Central memory CD4-positive, alpha-beta T cell (primary cell): ENCODE measurements at regions not wholly inside any gene's neighbourhood (a gene's known extent, or its start where the extent isn't known, plus 50 kb on each side); places are given as distances from the start of the nearest gene placed in this dataset.
"Not testable (repeated sequence)": the region's sequence is repeated elsewhere in the genome, so short reads cannot be mapped to it uniquely, and the experiment has no call there.

ENCODE experiments used
- DNase-seq: peaks from one replicate; pipeline ENCODE4 v3.0.0; 2022

DNA sequence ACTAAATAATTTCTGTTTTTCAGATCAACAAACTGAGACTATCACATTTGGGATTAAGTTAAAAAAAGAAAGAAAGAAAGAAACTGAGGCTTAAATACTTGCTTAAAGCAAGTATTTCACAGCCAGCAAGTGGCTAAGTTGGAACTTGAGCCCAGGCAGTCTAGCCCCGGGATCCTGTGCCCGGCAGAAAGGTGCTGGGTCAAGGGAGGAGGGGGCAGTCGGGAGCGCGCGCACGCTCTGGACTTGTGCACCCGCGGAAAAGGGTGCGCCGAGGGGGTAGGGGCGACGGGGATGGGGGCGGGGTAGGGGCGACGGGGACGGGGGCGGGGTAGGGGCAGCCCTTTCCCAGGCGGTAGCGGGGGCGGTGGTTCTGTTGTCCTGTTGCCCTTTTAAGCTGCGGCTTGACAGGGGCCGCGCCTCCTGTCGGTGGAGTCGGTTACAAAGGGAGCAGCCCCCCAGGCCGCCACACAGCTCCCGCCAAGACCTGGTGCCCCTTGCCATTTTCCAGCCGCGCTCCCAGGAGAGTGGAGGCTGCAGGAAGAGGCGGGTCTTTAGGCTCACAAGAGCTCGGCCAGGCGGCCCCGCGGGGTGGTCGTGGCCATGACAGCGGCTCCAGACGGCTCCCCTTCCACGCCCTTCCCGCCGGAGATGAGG, 60.6 kb downstream of the GOLGA8T start:
- not testable (repeated sequence) for DNase-seq

GRCh38 chr15:30196009-30196375, 61.1 kb downstream of the GOLGA8T start:
- DNase-seq: peak; percentile 32

- DNase-seq: not testable (repeated sequence)
Observed at GRCh38 chr15:30196769-30197168, 61.9 kb downstream of the GOLGA8T start.

GRCh38 chr15:30201517-30201916, 66.7 kb downstream of the GOLGA8T start:
- not testable (repeated sequence) for DNase-seq

DNA sequence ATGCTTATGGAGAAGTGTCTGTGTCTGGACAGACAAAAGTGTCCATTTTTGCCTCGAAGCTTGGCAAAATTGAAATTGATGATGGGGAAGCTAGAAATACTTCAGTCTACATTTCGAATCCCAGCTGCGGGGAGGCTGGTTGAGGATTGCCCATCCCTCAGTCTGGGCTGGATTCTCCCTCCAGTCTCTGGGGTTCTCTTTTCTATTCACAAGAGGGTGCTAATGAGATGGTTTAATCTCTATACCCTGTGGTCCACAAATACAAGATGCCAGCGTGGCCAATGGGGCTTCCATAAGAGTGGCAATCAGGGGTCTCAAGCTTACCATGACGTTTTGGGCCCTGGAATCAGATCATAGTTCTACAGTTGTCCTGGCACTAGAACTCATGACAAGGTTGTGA, 78.9 kb downstream of the GOLGA8T start:
- not testable (repeated sequence) for DNase-seq

DNA sequence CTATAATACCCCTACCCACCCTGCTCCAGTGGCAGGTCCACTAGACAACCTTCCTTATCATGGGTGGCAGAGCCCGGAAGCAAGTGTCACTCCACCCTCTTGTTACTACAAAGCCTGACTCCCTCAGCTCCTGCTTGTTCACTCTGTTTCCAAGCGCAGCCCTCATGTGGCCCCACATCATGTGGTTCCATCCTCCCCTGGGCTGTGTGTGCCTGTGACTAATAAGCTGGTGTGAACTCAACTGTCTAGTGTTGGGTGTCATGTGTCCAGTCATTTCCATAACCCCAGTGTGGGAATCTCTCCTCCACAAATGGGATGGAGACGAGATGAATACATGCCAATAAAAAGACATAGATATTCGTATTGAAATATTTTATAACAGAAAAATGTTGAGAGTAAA, 87.0 kb downstream of the GOLGA8T start:
- DNase-seq: not testable (repeated sequence)

- not testable (repeated sequence) for DNase-seq
Observed at GRCh38 chr15:30222798-30223591, 88.1 kb downstream of the GOLGA8T start.

DNA sequence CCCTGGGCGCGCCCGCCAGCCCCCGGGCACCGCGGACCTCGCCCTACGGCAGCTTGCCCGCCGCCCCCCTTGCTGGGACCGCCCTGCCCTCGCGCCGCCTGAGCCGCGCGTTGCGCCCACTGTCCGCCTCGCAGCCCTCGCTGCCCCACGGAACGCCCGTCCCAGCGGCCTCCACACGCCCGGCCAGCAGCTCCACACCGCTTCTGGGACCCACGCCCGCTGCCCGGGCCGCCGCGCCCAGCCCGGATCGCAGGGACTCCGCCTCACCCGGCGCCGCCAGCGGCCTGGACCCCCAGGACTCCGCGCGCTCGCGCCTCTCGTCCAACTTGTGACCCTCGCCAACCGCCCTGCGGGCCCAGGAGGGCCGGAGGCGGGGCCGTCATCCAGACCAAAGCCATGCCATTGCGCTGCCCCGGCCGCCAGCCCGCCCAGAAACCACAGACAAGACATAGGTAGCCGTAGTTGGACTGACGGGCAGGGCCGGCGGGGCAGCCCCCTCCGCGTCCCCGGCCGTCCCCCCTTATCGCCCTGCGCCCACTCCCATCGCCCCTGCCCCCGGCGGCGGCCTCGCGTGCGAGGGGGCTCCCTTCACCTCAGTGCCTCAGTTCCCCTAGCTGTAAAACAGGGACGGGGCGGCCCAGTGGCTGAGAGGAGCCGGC, 90.5 kb downstream of the GOLGA8T start:
- DNase-seq: not testable (repeated sequence)

DNA sequence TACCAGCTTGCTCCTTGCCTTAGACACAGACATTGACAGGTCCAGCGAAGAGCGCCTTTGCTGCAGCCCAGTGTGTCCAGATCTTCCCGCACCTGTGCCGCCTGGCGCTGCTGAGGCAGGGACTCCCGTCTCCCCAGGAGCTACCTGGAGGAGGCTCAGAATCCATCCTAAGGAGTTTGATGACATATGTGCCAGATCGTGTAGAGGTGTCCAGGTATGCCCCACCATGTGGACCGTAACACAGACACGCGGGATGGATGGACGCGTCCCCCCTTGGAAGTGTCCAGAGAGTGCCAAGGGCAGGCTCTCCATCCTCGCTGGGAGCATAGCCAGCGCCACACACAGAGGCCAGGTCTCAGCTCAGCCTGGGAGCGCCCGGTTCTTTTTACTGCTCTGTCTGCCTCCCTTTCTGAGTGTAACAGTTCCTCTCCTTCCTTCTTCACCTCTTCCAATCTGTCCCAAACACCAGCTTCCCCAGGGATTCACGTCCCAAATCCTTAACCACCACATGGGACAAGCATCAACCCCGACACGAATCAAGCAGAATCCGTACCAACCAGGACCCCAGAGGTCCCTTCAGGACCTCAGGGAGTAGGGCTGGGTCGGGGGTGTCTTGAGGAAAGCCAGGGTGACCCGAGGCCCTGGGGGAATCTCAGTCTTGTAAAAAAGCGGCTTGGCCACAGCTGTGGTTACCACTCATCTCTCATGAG, 126.7 kb downstream of the GOLGA8T start:
- not testable (repeated sequence) for DNase-seq

DNA sequence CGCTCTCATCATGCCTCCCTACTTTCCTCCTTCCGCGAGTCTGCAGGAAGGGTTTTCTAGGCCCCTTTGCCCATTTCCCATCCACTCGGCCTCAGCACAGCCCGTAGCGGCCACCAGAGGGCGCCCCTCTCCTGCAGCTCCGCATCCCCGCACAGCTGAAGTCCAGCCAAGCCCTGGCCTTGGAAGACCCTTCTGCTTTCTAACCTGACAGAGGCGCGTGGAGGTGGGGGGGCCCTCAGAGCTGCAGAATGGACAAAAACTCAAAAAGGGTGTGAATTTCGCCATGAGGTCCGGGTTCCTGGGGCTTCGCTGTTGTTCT, 127.2 kb downstream of the GOLGA8T start:
- not testable (repeated sequence) for DNase-seq

- DNase-seq: not testable (repeated sequence)
Observed at GRCh38 chr15:30264000-30264399, 129.1 kb downstream of the GOLGA8T start.

- not testable (repeated sequence) for DNase-seq
Observed at GRCh38 chr15:30295150-30295844, 98.0 kb downstream of the CHRFAM7A start.

DNA sequence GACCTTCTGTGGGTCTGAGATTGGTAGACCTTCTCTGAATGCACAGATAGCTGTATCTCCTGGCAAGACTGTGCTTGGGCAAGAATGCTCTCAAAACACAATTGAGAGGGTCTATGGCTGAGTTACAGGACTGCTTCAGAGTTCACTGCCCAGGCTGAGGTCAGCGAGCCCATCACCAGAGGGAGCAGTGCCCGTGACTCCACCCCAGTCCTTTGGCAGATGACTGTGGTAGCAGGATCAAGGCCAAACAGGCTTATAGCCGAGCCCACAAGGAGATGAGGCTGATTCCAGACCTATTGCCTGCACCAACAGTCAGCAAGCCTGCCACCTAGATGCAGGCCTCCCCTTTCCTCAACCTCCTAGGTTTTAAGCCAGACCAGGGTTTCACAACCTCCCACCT, 89.4 kb downstream of the CHRFAM7A start:
- not testable (repeated sequence) for DNase-seq
